Omental fat pad (tissue), 3 donors: ENCODE measurements at regions not wholly inside any gene's neighbourhood (a gene's known extent, or its start where the extent isn't known, plus 50 kb on each side); places are given as distances from the start of the nearest gene placed in this dataset.

Experiments used
- ATAC-seq: fragments of 150-250 bp; one replicate; pipeline ENCODE4 v1.9.1; 2016; ENCODE audit warnings: mild to moderate bottlenecking, moderate library complexity; ENCODE audit not compliant: low FRiP score
- DNase-seq: peaks from one replicate; pipeline ENCODE4 v3.0.0-alpha.2; 2019; ENCODE audit warnings: low spot score
- CTCF ChIP-seq, 3 donors: fragments of 450-650 bp; IDR thresholded peaks; one replicate each; pipeline ENCODE4 v1.5.1; 2016 to 2017; ENCODE audit warnings: antibody characterized with exemption in 3 of 3, mild to moderate bottlenecking in 3 of 3, moderate library complexity in 2 of 3

GRCh38 chr15:46766021-46766420 lies 951.3 kb upstream of the SEMA6D start:
- no peak for ATAC-seq

GRCh38 chr15:46768287-46768686 lies 949.0 kb upstream of the SEMA6D start:
- DNase-seq = no peak
- no peak for ATAC-seq
- TF ChIP-seq CTCF (IDR thresholded peaks at IDR 0.05) = no peak

More at GRCh38 chr15:46766021-46766420, 951.3 kb upstream of the SEMA6D start:
- no peak for DNase-seq
- no peak for TF ChIP-seq CTCF (IDR thresholded peaks at IDR 0.05)

GRCh38 chr15:46773016-46773415 lies 944.3 kb upstream of the SEMA6D start:
- DNase-seq (no peak), ATAC-seq (no peak)
- no peak for TF ChIP-seq CTCF (IDR thresholded peaks at IDR 0.05)

- no peak for TF ChIP-seq CTCF (IDR thresholded peaks at IDR 0.05)
- no peak for DNase-seq
- no peak for ATAC-seq
These were observed 938.4 kb upstream of the SEMA6D start for GRCh38 chr15:46778876-46779275.

GRCh38 chr15:46786590-46787285 lies 930.6 kb upstream of the SEMA6D start:
- DNase-seq = no peak
- no peak for TF ChIP-seq CTCF (IDR thresholded peaks at IDR 0.05)
- no peak for ATAC-seq

- no peak for TF ChIP-seq CTCF (IDR thresholded peaks at IDR 0.05)
- DNase-seq (no peak), ATAC-seq (no peak)
These were observed 921.6 kb upstream of the SEMA6D start for GRCh38 chr15:46795685-46796084.

- no peak for TF ChIP-seq CTCF (IDR thresholded peaks at IDR 0.05)
- no peak for ATAC-seq
- DNase-seq = no peak
These were observed 908.5 kb upstream of the SEMA6D start for GRCh38 chr15:46808834-46809233.
